NOMO-1 treated with dmso at 0.1 percent for 144 hours (cell line): ENCODE measurements at regions not wholly inside any gene's neighbourhood (a gene's known extent, or its start where the extent isn't known, plus 50 kb on each side); places are given as distances from the start of the nearest gene placed in this dataset.

Experiments
- DNase-seq: peaks from one replicate; lab custom pipeline; 2025; ENCODE audit not compliant: unreplicated experiment; lab: John Stamatoyannopoulos, UW

GRCh38 chr13:77480066-77480465 is 55.4 kb upstream of the SCEL start:
- DNase-seq, result no peak

- DNase-seq, result no peak
Observed at GRCh38 chr13:77479326-77479725, 56.2 kb upstream of the SCEL start.

GRCh38 chr13:77477299-77477848 is 58.1 kb upstream of the SCEL start:
- no peak for DNase-seq

DNA sequence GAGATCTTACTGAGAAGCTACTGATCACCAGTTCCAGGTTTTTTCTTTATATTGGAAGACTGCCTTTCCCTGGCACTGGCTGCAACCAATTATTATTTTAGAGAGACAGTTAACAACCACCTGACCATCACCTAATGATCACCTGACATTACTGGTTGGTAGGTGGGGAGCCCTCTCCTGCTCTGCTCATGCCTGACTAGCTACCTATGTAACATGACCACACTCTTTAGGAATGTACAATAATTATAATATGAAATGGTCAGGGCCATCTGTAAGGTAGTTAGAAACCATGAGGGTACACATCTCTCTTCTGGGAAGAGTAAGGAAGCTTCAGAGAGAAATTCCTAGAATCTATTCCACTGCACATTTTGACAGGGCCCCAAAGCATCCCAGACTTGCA is 59.0 kb upstream of the SCEL start:
- DNase-seq, result no peak

DNA sequence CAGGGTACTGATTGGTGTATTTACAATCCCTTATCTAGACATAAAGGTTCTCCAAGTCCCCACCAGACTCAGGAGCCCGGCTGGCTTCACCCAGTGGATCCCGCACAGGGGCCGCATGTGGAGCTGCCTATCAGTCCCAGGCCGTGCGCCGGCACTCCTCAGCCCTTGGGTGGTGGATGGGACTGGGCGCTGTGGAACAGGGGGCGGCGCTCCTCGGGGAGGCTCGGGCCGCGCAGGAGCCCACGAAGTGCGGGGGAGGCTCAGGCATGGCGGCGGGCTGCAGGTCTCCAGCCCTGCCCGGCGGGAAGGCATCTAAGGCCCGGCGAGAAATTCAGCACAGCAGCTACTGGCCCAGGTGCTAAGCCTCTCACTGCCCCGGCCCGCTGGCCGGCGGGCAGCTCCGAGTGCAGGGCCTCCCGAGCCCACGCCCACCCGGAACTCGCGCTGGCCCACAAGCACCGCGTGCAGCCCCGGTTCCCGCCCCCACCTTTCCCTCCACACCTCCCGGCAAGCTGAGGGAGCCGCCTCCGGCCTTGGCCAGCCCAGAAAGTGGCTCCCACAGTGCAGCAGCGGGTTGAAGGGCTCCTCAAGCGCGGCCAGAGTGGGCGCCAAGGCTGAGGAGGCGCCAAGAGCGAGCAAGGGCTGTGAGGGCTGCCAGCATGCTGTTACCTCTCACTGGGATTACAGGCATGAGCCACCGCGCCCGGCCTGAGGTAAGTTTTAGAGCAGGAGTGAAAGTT is 60.0 kb upstream of the SCEL start:
- DNase-seq, result no peak

GRCh38 chr13:77470986-77471385 is 64.5 kb upstream of the SCEL start:
- no peak for DNase-seq

GRCh38 chr13:77466753-77467422 is 68.6 kb upstream of the SCEL start:
- DNase-seq, result no peak

DNA sequence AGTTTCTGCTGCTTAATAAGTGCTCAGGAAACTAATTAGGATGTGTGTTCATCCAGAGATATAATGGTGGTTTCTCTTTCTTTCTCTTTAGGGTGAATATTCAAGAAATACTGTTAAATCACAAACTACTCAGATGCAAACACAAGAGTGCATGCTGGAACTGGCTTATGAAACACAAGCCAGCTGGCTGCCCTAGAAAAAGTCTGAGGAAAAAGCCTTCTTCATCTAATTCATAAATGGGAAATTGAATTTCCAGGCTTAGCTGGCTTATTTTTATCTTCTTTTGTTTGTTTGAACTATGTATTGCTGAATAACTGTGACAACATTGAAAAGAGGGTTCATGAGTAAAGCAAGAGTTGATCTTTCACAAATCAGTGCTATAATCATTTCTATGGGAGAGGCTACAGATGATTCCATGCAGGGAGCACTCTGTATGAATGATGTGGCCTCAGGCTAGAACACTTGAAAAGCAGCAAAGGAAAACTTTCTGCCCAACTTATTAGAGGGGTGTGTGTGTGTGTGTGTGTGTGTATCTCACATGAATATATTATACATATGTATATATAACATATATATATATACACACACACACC is 69.8 kb upstream of the SCEL start:
- no peak for DNase-seq

GRCh38 chr13:77460195-77460594 is 75.3 kb upstream of the SCEL start:
- DNase-seq, result peak; percentile 84

DNA sequence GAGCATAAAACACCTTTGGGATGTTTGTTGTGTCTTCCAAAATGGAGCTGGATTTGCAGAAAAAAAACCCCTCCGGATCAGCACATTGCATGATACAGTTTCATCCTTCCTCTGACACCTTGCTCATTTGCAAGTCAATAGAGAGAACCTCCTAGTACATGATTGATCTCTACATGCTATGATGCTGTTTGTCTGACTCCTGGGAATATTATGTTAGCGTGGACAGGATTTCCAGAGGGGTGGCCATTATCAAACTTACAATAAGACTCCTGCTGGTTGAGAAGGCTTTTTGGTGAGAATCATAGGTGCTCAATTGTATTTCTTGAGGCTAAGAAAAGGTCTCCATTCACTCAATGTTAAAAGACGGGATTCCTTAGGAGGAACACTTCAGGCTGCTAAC is 75.9 kb upstream of the SCEL start:
- DNase-seq, result no peak

GRCh38 chr13:77458736-77459135 is 76.8 kb upstream of the SCEL start:
- DNase-seq, result no peak

- no peak for DNase-seq
Observed at GRCh38 chr13:77457966-77458365, 77.5 kb upstream of the SCEL start.

GRCh38 chr13:77456271-77456670 is 79.2 kb upstream of the SCEL start:
- peak; percentile 17 for DNase-seq

GRCh38 chr13:77449265-77449664 is 86.2 kb upstream of the SCEL start:
- no peak for DNase-seq

DNA sequence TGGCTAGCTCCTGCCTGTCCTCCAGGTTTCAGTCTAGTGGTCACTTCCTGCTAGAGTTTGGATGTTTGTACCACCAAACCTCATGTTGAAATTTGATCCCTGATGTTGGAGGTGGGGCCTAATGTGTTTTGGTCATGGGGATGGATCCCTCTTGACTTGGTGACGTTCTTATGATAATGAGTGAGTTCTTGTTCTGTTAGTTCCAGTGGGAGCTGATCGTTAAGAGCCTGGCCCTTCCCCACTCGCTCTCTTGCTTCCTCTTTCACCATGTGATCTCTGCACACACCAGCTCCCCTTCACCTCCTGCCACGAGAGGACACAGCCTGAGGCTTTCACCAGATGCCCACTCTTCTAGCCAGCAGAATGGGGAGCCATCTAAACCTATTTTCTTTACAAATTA is 86.8 kb upstream of the SCEL start:
- DNase-seq, result peak; percentile 50

GRCh38 chr13:77443511-77443910 is 92.0 kb upstream of the SCEL start:
- no peak for DNase-seq

DNA sequence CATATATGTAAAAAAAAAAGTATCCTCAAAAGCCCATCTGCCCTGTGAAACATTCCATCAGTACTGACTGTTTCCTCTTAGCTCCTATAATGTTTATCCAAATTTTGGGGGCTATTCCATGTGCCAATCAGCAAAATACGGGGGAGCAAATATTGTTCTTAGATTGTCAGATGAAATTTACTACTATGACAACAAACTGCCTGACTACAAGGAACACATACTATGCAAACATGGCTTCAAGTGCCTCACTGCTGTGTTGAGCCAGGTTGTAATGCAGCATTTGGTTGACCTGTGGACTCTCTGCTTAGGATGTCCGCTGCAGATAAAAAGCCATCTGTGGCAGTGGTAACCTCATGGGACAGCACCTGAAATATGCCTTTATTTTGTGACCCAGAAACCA is 98.2 kb upstream of the SCEL start:
- DNase-seq, result no peak

DNA sequence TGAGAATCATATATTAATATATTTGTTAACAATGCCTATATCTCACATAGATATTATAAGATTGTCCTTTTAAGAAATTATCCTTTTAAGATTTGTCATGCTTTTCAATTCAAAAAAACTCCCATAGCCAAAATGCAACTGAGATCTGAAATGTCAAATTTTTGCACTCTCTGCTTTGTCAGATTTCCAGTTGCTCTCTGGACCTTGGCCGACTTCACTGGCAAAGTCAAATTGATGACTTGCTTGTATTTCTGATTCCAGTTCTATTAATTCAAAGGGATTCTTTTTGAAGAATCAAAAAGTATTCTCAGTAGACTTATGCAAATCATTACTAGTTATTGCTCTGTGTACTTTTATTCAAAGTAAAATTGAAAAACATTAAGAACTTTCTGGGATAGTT is 101.2 kb upstream of the SCEL start:
- no peak for DNase-seq

GRCh38 chr13:77431449-77431848 is 104.1 kb upstream of the SCEL start:
- DNase-seq, result no peak

DNA sequence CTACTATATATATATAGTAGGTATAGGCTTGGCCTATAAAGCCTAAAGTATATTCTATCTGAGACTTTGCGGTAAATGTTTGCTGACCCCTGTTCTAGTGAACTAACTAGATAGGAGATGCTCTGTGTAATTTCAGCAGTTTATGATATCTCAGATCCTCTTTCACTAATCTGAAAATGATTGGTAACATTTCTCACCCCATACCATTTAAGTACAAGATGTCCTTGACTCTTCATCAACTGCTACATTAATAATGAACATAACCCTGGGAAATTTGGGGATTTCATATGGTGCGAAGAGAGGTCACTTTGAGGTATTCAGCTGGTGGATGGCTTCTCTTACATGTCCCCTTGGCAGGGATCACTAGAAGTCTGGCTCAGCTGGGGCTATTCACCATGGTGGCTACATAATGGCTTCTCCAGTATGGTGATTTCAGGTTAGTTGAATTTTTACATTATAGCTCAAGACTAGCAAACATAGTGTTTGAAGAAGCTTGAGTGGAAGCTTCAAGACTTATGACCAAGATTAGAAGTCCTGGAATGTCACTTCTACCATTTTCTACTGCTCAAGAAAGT is 103.6 kb upstream of the MYCBP2 start:
- DNase-seq, result no peak

GRCh38 chr13:77429320-77430142 is 102.6 kb upstream of the MYCBP2 start:
- peak; percentile 69 for DNase-seq
